HG03521 (cell line): ENCODE measurements at regions not wholly inside any gene's neighbourhood (a gene's known extent, or its start where the extent isn't known, plus 50 kb on each side); places are given as distances from the start of the nearest gene placed in this dataset.

ENCODE experiments used
- ATAC-seq: cut with Tn5 transposase; IDR thresholded peaks from one replicate; pipeline ENCODE4 v1.9.1; 2021; ENCODE audit warnings: mild to moderate bottlenecking, moderate library complexity; ENCODE audit not compliant: unreplicated experiment

GRCh38 chr2:225738735-225739134, 339.2 kb downstream of the NYAP2 start:
- ATAC-seq, result no peak

GRCh38 chr2:225737556-225737955, 338.0 kb downstream of the NYAP2 start:
- ATAC-seq, result no peak

- ATAC-seq, result no peak
Measured at GRCh38 chr2:225735844-225736243, 336.3 kb downstream of the NYAP2 start.

- ATAC-seq, result no peak
Measured at GRCh38 chr2:225725726-225726125, 326.2 kb downstream of the NYAP2 start.
